Naive B cell (primary cell): ENCODE measurements at regions not wholly inside any gene's neighbourhood (a gene's known extent, or its start where the extent isn't known, plus 50 kb on each side); places are given as distances from the start of the nearest gene placed in this dataset.
A peak's percentile ranks its signal among the peaks of the same experiment; 100 is the strongest.

Source experiments
- ATAC-seq, 2 donors: fragments of 150-1000 bp; cut with Tn5 transposase; 2 replicates each; pipeline ENCODE4 v1.10.0; 2021; ENCODE audit warnings: low read depth in 2 of 2, mild to moderate bottlenecking in 2 of 2, moderate library complexity in 2 of 2
- DNase-seq: peaks from one replicate; pipeline ENCODE4 v3.0.0; 2022
- H3K27ac Mint-ChIP-seq, 6 donors: one replicate each; pipeline ENCODE4 v1.8.0; 2020 to 2022; ENCODE audit warnings: mild to moderate bottlenecking in 6 of 6, mixed read lengths in 6 of 6, moderate library complexity in 5 of 6, inconsistent platforms in 2 of 6
- H3K27me3 Mint-ChIP-seq, 3 donors: one replicate each; pipeline ENCODE4 v1.8.0; 2021 to 2022; ENCODE audit warnings: mixed read lengths in 3 of 3, mild to moderate bottlenecking in 1 of 3
- H3K36me3 Mint-ChIP-seq, 2 donors: one replicate each; pipeline ENCODE4 v1.8.0; 2020 to 2022; ENCODE audit warnings: mixed read lengths in 2 of 2, inconsistent platforms in 1 of 2, mild to moderate bottlenecking in 1 of 2
- H3K4me1 Mint-ChIP-seq, 3 donors: one replicate each; pipeline ENCODE4 v1.8.0; 2020 to 2022; ENCODE audit warnings: mixed read lengths in 3 of 3, inconsistent platforms in 1 of 3, mild to moderate bottlenecking in 1 of 3, moderate library complexity in 1 of 3
- H3K4me3 Mint-ChIP-seq, 8 donors: one replicate each; pipeline ENCODE4 v1.8.0; 2020 to 2022; ENCODE audit warnings: mild to moderate bottlenecking in 8 of 8, mixed read lengths in 8 of 8, moderate library complexity in 8 of 8, inconsistent platforms in 2 of 8
- H3K9me3 Mint-ChIP-seq, 7 donors: one replicate each; pipeline ENCODE4 v1.8.0; 2020 to 2022; ENCODE audit warnings: mixed read lengths in 7 of 7, mild to moderate bottlenecking in 5 of 7, inconsistent platforms in 2 of 7, moderate library complexity in 1 of 7

GRCh38 chr20:60469829-60470228 lies 511.6 kb downstream of the CDH26 start:
- peaks cover 0 to 3% (median 0%) of the 10 kb centered on the region in 3 donors for H3K27me3 Mint-ChIP-seq
- H3K4me1 Mint-ChIP-seq, result no peaks in the 10 kb centered on the region
- no peak for ATAC-seq
- peaks cover 0 to 3% (median 0%) of the 10 kb centered on the region in 7 donors for H3K9me3 Mint-ChIP-seq
- DNase-seq, result no peak
- H3K27ac Mint-ChIP-seq, result no peak overlapping the region
- H3K36me3 Mint-ChIP-seq, result no peaks in the 10 kb centered on the region
- no peak overlapping the region for H3K4me3 Mint-ChIP-seq

- Mint-ChIP-seq H3K9me3 (peaks cover 0 to 3% (median 0%) of the 10 kb centered on the region in 7 donors), H3K36me3 (no peaks in the 10 kb centered on the region), H3K4me3 (no peak overlapping the region), H3K27ac (no peak overlapping the region), H3K4me1 (no peaks in the 10 kb centered on the region), H3K27me3 (peaks cover 0 to 3% (median 0%) of the 10 kb centered on the region in 3 donors)
- ATAC-seq (no peak), DNase-seq (no peak)
Observed at GRCh38 chr20:60470366-60470765, 512.1 kb downstream of the CDH26 start.

GRCh38 chr20:60473211-60473610 lies 515.0 kb downstream of the CDH26 start:
- Mint-ChIP-seq H3K27me3 (peaks cover 0 to 3% (median 0%) of the 10 kb centered on the region in 3 donors), H3K9me3 (peaks cover 0 to 3% (median 0%) of the 10 kb centered on the region in 7 donors), H3K4me3 (no peak overlapping the region), H3K27ac (no peak overlapping the region), H3K4me1 (no peaks in the 10 kb centered on the region), H3K36me3 (no peaks in the 10 kb centered on the region)
- ATAC-seq (no peak), DNase-seq (no peak)

DNA sequence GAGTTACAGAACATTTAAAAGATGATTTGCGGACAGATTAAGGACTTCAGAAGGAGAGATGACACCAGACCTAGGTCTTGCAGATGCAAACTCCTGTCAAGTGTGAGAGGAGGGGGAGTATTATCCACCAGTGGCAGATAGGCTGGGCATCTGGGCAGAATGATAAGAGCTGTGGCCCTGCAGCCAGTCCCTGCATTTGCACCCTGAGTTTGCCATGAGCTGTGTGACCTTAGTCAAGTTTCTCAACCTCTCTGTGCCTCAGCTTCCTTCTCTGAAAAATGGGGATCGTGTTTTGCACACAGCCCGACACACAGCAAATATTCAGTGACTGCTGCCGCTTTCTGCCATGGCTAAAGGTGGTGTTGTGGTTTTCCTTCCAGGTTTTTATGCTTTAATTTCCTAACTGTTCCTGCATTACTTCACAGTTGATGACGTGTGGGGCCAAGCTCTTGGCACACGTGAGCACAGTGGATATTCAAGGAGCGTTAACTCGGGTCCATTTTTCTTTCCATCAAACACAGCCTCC lies 516.2 kb downstream of the CDH26 start:
- no peaks in the 10 kb centered on the region for H3K36me3 Mint-ChIP-seq
- peaks cover 0 to 3% (median 0%) of the 10 kb centered on the region in 7 donors for H3K9me3 Mint-ChIP-seq
- no peak overlapping the region for H3K27ac Mint-ChIP-seq
- DNase-seq, result no peak
- no peak overlapping the region for H3K4me3 Mint-ChIP-seq
- peaks cover 0 to 3% (median 0%) of the 10 kb centered on the region in 3 donors for H3K27me3 Mint-ChIP-seq
- H3K4me1 Mint-ChIP-seq, result no peaks in the 10 kb centered on the region
- ATAC-seq, result no peak

GRCh38 chr20:60476045-60476444 lies 517.8 kb downstream of the CDH26 start:
- H3K9me3 Mint-ChIP-seq, result peaks cover 0 to 3% (median 0%) of the 10 kb centered on the region in 7 donors
- no peaks in the 10 kb centered on the region for H3K36me3 Mint-ChIP-seq
- ATAC-seq (no peak), DNase-seq (no peak)
- no peaks in the 10 kb centered on the region for H3K4me1 Mint-ChIP-seq
- H3K27me3 Mint-ChIP-seq, result no peaks in the 10 kb centered on the region
- H3K4me3 Mint-ChIP-seq, result no peak overlapping the region
- no peak overlapping the region for H3K27ac Mint-ChIP-seq

- no peak overlapping the region for H3K4me3 Mint-ChIP-seq
- H3K27me3 Mint-ChIP-seq, result no peaks in the 10 kb centered on the region
- peaks cover 0 to 2% (median 0%) of the 10 kb centered on the region in 7 donors for H3K9me3 Mint-ChIP-seq
- H3K36me3 Mint-ChIP-seq, result no peaks in the 10 kb centered on the region
- H3K27ac Mint-ChIP-seq, result no peak overlapping the region
- no peak for DNase-seq
- no peak for ATAC-seq
- H3K4me1 Mint-ChIP-seq, result no peaks in the 10 kb centered on the region
Observed at GRCh38 chr20:60477958-60478357, 519.7 kb downstream of the CDH26 start.

DNA sequence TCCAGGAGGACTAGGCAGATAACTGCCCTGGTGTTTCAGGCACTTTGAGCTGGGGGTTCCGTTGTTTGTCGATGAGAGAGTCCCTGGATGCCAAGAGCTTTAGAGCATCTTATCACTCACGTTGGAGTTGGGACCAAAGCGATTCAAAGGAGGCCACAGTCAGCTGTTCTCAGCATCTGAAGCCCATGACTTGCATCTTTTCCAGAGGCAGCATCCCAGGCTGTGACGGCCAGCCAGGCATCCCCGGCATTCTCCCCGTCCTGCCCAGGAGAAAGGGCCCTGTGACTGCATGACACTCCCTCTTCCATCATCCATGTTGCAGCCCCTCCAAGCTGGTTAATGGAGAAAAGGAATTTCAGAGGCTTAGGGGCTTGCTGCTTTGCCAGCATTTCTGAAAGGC lies 520.3 kb downstream of the CDH26 start:
- Mint-ChIP-seq H3K27ac (no peak overlapping the region), H3K36me3 (no peaks in the 10 kb centered on the region), H3K4me3 (peak overlapping the region in 1 of 8 donors; percentile 17), H3K9me3 (peaks cover 0 to 2% (median 0%) of the 10 kb centered on the region in 7 donors), H3K4me1 (no peaks in the 10 kb centered on the region), H3K27me3 (no peaks in the 10 kb centered on the region)
- DNase-seq (no peak), ATAC-seq (no peak)

GRCh38 chr20:60480950-60481742 lies 522.9 kb downstream of the CDH26 start:
- Mint-ChIP-seq H3K9me3 (peaks cover 0 to 5% (median 4%) of the 10 kb centered on the region in 7 donors), H3K36me3 (no peaks in the 10 kb centered on the region), H3K4me3 (no peak overlapping the region), H3K27ac (no peak overlapping the region), H3K4me1 (no peaks in the 10 kb centered on the region), H3K27me3 (peaks cover 0 to 16% (median 14%) of the 10 kb centered on the region in 3 donors)
- ATAC-seq (no peak), DNase-seq (no peak)

- DNase-seq (no peak), ATAC-seq (no peak)
- peaks cover 0 to 16% (median 14%) of the 10 kb centered on the region in 3 donors for H3K27me3 Mint-ChIP-seq
- H3K27ac Mint-ChIP-seq, result no peak overlapping the region
- H3K4me1 Mint-ChIP-seq, result no peaks in the 10 kb centered on the region
- no peaks in the 10 kb centered on the region for H3K36me3 Mint-ChIP-seq
- peaks cover 0 to 5% (median 4%) of the 10 kb centered on the region in 7 donors for H3K9me3 Mint-ChIP-seq
- no peak overlapping the region for H3K4me3 Mint-ChIP-seq
Observed at GRCh38 chr20:60481743-60482133, 523.5 kb downstream of the CDH26 start.

DNA sequence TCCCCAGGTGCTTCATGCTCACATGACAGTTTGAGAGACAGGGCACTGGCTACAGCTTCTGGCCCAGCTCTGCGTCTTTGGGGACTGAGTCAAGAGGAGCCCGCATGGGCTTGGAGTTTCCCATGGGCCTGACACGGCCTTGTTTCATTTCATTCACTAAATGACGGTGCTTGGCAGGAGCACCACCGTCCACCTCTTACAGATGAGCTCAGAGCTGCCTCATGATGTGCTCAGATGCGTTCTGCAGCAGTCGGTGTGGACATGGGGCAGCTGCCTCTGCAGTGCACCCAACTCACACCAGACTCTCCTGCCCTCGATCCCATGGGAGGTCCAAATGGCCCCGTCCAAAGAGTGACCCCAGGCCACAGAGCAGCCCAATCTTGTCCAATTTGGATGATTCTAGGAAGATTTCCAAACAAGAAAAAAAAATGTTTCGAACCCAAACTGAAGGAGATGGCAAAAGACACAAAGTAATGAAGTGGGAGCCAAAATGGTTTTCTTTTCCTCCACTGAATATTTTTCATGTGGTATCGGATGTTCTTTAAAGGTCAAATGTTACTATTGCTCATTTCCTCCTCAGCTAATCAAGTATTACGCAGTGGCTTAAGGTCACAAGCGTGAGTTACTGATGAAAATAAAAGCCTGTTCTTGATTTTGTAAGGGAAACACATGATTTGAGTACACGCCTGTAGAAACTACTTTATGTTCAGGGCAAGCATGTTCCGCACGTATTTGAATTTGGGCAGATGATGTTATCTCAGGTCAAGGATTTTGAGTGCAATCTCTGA lies 524.2 kb downstream of the CDH26 start:
- no peak for ATAC-seq
- DNase-seq, result no peak
- no peaks in the 10 kb centered on the region for H3K4me1 Mint-ChIP-seq
- H3K36me3 Mint-ChIP-seq, result no peaks in the 10 kb centered on the region
- H3K27ac Mint-ChIP-seq, result peak overlapping the region in 1 of 6 donors; percentile 70
- H3K9me3 Mint-ChIP-seq, result peaks cover 0 to 5% (median 4%) of the 10 kb centered on the region in 7 donors
- no peak overlapping the region for H3K4me3 Mint-ChIP-seq
- H3K27me3 Mint-ChIP-seq, result peaks cover 0 to 16% (median 14%) of the 10 kb centered on the region in 3 donors

- ATAC-seq (no peak), DNase-seq (no peak)
- H3K27me3 Mint-ChIP-seq, result peaks cover 0 to 16% (median 14%) of the 10 kb centered on the region in 3 donors
Observed at GRCh38 chr20:60483371-60483770, 525.1 kb downstream of the CDH26 start.

GRCh38 chr20:60484316-60484715 lies 526.1 kb downstream of the CDH26 start:
- no peak for ATAC-seq
- peaks cover 0 to 5% (median 4%) of the 10 kb centered on the region in 7 donors for H3K9me3 Mint-ChIP-seq
- no peak overlapping the region for H3K27ac Mint-ChIP-seq
- no peaks in the 10 kb centered on the region for H3K36me3 Mint-ChIP-seq
- H3K4me1 Mint-ChIP-seq, result no peaks in the 10 kb centered on the region
- no peak overlapping the region for H3K4me3 Mint-ChIP-seq
- no peak for DNase-seq
- H3K27me3 Mint-ChIP-seq, result peaks cover 0 to 16% (median 14%) of the 10 kb centered on the region in 3 donors

More at GRCh38 chr20:60483371-60483770, 525.1 kb downstream of the CDH26 start:
- Mint-ChIP-seq H3K36me3 (no peaks in the 10 kb centered on the region), H3K27ac (no peak overlapping the region), H3K9me3 (peaks cover 0 to 5% (median 4%) of the 10 kb centered on the region in 7 donors), H3K4me1 (no peaks in the 10 kb centered on the region), H3K4me3 (no peak overlapping the region)

GRCh38 chr20:60485012-60485760 lies 527.0 kb downstream of the CDH26 start:
- Mint-ChIP-seq H3K9me3 (peaks cover 0 to 5% (median 4%) of the 10 kb centered on the region in 7 donors), H3K27ac (no peak overlapping the region), H3K4me1 (no peaks in the 10 kb centered on the region), H3K36me3 (no peaks in the 10 kb centered on the region), H3K27me3 (peaks cover 0 to 16% (median 14%) of the 10 kb centered on the region in 3 donors), H3K4me3 (no peak overlapping the region)
- DNase-seq (no peak), ATAC-seq (no peak)
